A673 (cell line): ENCODE measurements at regions not wholly inside any gene's neighbourhood (a gene's known extent, or its start where the extent isn't known, plus 50 kb on each side); places are given as distances from the start of the nearest gene placed in this dataset.

ENCODE experiments used
- BruUV-seq: library from RNA; stranded (reverse); fragments of 400-500 nt; replicated peaks from 2 replicates; lab custom pipeline; 2021; lab: Mats Ljungman, UMichigan
- CTCF ChIA-PET: fragments of 300-600 bp; sonication (Branson Sonifier 250); formaldehyde crosslinking; loops from one replicate; lab custom pipeline; 2022; ENCODE audit warnings: antibody characterized with exemption; lab: Charles Lee
- POLR2A ChIA-PET: fragments of 300-600 bp; sonication (Branson Sonifier 250); formaldehyde crosslinking; loops from one replicate; lab custom pipeline; 2022; ENCODE audit warnings: antibody characterized with exemption; ENCODE audit not compliant: low non-redundant PET; lab: Charles Lee
- DNase-seq: peaks from one replicate; pipeline ENCODE4 v3.0.0-alpha.2; 2015; ENCODE audit warnings: low spot score
- H3K27ac ChIP-seq: fragments of 200-600 bp; sonication (generic); 2 replicates; pipeline ENCODE4 v1.5.1; 2016; ENCODE audit warnings: mixed run types, low read depth, mild to moderate bottlenecking, mixed read lengths, antibody characterized with exemption, low read length; ENCODE audit not compliant: poor library complexity, severe bottlenecking
- H3K27me3 ChIP-seq: fragments of 200-600 bp; sonication (generic); replicated peaks from 2 replicates; pipeline ENCODE4 v1.6.1; 2017; ENCODE audit warnings: mixed run types, low read depth, mild to moderate bottlenecking, mixed read lengths, antibody characterized with exemption, low read length; ENCODE audit not compliant: insufficient read depth, poor library complexity
- H3K36me3 ChIP-seq: fragments of 200-600 bp; sonication (generic); 2 replicates; pipeline ENCODE4 v1.6.1; 2016; ENCODE audit warnings: mixed run types, mild to moderate bottlenecking, mixed read lengths, antibody characterized with exemption, low read length; ENCODE audit not compliant: insufficient read depth, poor library complexity, severe bottlenecking
- H3K4me1 ChIP-seq: fragments of 200-600 bp; sonication (generic); 2 replicates; pipeline ENCODE4 v1.6.1; 2017; ENCODE audit warnings: mixed run types, mild to moderate bottlenecking, mixed read lengths, antibody characterized with exemption, low read length; ENCODE audit not compliant: insufficient read depth, poor library complexity, severe bottlenecking
- H3K4me3 ChIP-seq: fragments of 200-600 bp; sonication (generic); 2 replicates; pipeline ENCODE4 v1.5.1; 2016; ENCODE audit warnings: low read depth, mixed run types, mild to moderate bottlenecking, mixed read lengths, low read length; ENCODE audit not compliant: poor library complexity, severe bottlenecking
- H3K9me3 ChIP-seq: fragments of 200-600 bp; sonication (generic); 2 replicates; pipeline ENCODE4 v1.6.1; 2016; ENCODE audit warnings: mixed run types, low read depth, mild to moderate bottlenecking, mixed read lengths, antibody characterized with exemption, low read length; ENCODE audit not compliant: poor library complexity, severe bottlenecking
- EZH2 ChIP-seq: fragments of 200-600 bp; sonication (generic); IDR thresholded peaks from 2 replicates; pipeline ENCODE4 v1.6.1; 2017; ENCODE audit warnings: borderline replicate concordance, low read depth, mild to moderate bottlenecking, mixed read lengths, antibody characterized with exemption, low read length; ENCODE audit not compliant: poor library complexity, severe bottlenecking
- intact Hi-C: fragments of 100-400 bp; cut with micrococcal nuclease; formaldehyde crosslinking; loops from one replicate; pipeline ENCODE4 v1.10.0; 2022; ENCODE audit not compliant: unreplicated experiment
- TF ChIP-seq, protein P1 (sequence below): fragments of 300-800, 200-600 bp; sonication (generic); conservative IDR thresholded peaks from 2 replicates; pipeline ENCODE4 v1.5.1; 2017; ENCODE audit warnings: low read depth, mild to moderate bottlenecking, antibody characterized with exemption, low read length, moderate library complexity, mixed read lengths

GRCh38 chr1:229792012-229792975 is 166.2 kb downstream of the URB2 start:
- Histone ChIP-seq H3K4me3 (no peak overlapping the region), H3K4me1 (no peaks in the 10 kb centered on the region), H3K36me3 (no peaks in the 10 kb centered on the region), H3K27me3 (no peaks in the 10 kb centered on the region), H3K9me3 (no peaks in the 10 kb centered on the region), H3K27ac (no peak overlapping the region)
- intact Hi-C loops: no loop called here
- no peak for TF ChIP-seq EZH2
- POLR2A ChIA-PET: no interaction called here
- no TSS peak for BruUV-seq
- no peak for DNase-seq
- CTCF ChIA-PET: no interaction called here

DNA sequence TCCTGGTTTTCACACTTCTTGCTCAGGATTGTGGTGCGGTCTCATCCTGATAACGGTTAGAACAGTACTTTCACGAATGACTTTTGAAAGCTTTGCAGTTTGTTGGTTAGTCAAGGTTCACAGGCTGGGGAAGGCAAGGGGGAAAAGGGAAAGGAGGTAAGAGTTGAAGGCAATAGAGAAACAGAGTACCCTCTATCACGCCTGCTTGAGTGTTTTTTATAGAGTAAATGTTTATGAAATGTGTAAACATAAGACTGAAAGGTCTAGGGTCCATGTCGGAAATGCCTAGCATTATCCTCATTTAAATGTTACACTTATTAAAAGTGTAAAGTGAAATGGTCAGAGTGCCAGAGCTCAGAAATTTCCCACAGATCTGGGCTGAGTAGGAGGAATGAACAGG is 167.4 kb downstream of the URB2 start:
- Histone ChIP-seq H3K36me3 (no peaks in the 10 kb centered on the region), H3K4me1 (no peaks in the 10 kb centered on the region), H3K27ac (no peak overlapping the region), H3K9me3 (no peaks in the 10 kb centered on the region), H3K27me3 (no peaks in the 10 kb centered on the region), H3K4me3 (no peak overlapping the region)
- CTCF ChIA-PET: no interaction called here
- POLR2A ChIA-PET: no interaction called here
- intact Hi-C loops: no loop called here
- TF ChIP-seq, protein P1, sequence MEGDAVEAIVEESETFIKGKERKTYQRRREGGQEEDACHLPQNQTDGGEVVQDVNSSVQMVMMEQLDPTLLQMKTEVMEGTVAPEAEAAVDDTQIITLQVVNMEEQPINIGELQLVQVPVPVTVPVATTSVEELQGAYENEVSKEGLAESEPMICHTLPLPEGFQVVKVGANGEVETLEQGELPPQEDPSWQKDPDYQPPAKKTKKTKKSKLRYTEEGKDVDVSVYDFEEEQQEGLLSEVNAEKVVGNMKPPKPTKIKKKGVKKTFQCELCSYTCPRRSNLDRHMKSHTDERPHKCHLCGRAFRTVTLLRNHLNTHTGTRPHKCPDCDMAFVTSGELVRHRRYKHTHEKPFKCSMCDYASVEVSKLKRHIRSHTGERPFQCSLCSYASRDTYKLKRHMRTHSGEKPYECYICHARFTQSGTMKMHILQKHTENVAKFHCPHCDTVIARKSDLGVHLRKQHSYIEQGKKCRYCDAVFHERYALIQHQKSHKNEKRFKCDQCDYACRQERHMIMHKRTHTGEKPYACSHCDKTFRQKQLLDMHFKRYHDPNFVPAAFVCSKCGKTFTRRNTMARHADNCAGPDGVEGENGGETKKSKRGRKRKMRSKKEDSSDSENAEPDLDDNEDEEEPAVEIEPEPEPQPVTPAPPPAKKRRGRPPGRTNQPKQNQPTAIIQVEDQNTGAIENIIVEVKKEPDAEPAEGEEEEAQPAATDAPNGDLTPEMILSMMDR: no peak
- TF ChIP-seq EZH2: no peak
- no peak for DNase-seq
- no TSS peak for BruUV-seq

DNA sequence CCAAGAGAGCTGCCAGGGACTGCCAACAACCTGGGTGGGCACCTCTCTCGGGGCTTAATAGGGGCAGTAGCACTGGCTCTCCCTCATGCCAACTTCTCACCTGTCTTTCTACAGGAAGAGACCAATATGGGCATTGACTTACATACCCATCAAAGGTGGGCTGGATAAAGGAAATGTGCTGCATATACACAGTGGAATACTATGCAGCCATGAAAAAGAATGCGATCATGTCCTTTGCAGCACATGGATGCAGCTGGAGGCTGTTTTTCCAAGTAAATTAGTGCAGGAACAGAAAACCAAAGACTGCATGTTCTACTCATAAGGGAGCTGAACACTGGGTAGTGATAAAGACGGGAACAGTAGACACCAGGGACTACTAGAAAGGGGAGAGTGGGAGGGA is 172.5 kb downstream of the URB2 start:
- DNase-seq: no peak
- Histone ChIP-seq H3K27ac (no peak overlapping the region), H3K4me3 (no peak overlapping the region), H3K27me3 (no peaks in the 10 kb centered on the region), H3K36me3 (no peaks in the 10 kb centered on the region), H3K9me3 (no peaks in the 10 kb centered on the region), H3K4me1 (no peaks in the 10 kb centered on the region)
- BruUV-seq: no TSS peak
- TF ChIP-seq EZH2: no peak
- TF ChIP-seq, protein P1: no peak
- intact Hi-C loops: no loop called here
- ChIA-PET POLR2A (no interaction called here), CTCF (no interaction called here)
